ENCODE measurements at regions not wholly inside any gene's neighbourhood (a gene's known extent, or its start where the extent isn't known, plus 50 kb on each side); places are given as distances from the start of the nearest gene placed in this dataset.

DNA sequence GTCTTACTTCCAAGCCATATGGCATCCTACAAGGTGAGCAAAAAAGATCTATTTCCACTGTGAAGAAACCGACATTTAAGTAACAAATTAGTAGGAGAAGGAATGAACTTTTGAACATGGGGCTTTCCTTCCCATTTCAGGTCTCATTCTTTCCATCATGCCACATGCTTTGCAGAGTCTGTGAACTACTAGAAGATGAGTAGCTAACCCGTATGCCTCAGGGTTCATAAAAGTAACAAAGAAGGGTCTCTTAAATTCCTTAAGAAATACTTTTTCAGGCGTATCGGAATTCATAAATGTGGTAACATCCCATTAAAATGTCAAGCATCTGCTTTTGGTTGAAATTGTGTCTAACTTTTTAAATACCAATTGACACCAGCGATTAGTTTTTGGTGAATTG, 81.3 kb upstream of the TNS3 start:
- no peak for DNase-seq

GRCh38 chr7:47661051-47661714, 79.3 kb upstream of the TNS3 start:
- peak; percentile 3 for DNase-seq

DNA sequence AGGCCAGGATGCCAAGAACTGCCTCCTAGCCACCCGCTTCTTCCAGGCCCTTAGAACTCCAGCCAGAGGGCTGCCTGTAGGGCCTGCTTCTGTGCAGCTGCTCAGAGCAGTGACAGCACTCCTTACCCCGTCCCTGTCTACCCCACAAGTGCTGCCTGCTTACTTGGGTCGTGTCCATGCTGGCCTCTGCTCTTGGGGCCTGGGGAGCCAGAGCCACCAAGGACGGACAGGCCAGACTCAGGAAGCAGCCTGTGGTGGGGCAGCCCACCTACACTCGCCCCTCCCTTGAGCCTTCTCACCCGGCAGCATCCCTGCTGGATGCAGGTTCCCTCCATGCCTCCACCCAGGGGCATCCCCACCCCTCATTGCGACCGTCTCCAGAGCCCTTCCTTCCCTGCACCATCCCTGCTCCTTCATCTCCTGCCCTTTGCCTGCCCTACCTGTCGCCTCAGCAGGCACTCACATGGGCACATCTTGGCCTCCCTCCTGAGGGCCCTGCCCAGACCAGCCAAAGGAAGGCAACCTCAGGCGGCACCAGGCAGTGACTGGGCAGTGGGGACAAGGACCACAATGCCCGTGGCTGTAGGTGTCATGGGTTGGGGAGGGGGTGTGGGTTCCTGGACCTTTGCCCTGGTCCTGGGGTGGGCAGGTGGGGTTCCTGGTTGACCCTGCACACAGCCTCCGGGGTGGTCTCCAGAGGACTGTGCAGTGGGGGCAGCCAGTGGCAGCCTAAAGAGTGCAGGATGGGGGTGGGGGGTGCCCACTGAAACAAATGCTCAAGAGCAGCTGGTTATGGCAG, 78.0 kb upstream of the TNS3 start:
- DNase-seq: no peak

DNA sequence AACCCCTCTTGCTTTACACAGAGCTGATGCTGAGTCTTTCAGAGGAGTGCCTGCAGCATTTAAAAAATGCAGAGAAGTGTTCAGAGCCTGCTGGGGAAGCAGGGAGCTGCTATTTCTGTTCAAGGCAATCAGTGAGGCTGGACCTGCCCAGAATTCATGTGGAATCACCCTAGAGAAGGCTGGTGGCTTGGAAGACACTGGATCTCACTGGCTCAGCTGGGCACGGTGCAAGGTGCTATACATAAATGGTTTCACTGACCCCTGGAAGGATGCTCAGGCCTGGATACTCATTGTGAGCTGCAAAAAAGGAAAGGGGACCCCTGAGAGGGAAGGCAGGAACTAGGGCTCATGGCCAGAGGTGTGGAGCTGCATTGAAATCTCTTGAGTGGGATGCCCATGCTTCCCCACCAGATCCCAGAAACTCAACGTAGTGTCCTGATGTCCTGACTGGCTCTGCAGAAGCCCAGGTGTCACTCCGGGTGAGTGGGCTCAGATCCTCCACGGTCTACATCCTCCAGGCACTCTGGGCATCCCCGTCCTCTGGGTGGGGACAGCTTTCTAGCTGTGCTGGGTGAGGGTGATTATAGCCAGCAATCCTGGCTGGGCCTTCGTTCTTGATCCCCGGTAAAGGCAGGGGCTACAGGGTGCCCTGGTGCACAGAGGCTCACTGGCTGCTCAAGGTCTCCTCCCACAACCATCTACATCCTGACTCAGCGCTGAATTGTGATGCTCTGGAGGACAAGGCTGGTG, 77.2 kb upstream of the TNS3 start:
- no peak for DNase-seq

GRCh38 chr7:47657126-47657525, 75.2 kb upstream of the TNS3 start:
- DNase-seq: no peak

- no peak for DNase-seq
These were observed 72.9 kb upstream of the TNS3 start for GRCh38 chr7:47654672-47655298.

- DNase-seq: no peak
These were observed 71.9 kb upstream of the TNS3 start for GRCh38 chr7:47653550-47654411.

DNA sequence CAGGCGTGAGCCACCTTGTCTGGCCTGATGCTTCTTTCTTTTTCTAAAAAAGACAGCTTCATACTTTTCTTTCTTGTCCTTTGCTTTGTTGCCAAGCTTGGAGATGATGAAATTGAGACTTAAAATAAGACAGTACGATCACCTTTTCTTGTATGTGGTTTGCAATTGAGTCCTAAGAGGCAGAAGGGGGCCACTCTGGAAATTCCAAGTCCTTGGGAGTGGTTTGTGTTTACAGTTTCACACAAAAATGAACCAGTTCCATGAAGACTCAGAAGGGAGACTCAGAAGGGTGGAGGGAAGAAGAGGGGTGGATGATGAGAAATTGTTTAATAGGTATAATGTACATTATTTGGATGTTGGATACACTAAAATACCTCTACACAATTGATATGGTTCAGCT, 70.7 kb upstream of the TNS3 start:
- DNase-seq: no peak

DNA sequence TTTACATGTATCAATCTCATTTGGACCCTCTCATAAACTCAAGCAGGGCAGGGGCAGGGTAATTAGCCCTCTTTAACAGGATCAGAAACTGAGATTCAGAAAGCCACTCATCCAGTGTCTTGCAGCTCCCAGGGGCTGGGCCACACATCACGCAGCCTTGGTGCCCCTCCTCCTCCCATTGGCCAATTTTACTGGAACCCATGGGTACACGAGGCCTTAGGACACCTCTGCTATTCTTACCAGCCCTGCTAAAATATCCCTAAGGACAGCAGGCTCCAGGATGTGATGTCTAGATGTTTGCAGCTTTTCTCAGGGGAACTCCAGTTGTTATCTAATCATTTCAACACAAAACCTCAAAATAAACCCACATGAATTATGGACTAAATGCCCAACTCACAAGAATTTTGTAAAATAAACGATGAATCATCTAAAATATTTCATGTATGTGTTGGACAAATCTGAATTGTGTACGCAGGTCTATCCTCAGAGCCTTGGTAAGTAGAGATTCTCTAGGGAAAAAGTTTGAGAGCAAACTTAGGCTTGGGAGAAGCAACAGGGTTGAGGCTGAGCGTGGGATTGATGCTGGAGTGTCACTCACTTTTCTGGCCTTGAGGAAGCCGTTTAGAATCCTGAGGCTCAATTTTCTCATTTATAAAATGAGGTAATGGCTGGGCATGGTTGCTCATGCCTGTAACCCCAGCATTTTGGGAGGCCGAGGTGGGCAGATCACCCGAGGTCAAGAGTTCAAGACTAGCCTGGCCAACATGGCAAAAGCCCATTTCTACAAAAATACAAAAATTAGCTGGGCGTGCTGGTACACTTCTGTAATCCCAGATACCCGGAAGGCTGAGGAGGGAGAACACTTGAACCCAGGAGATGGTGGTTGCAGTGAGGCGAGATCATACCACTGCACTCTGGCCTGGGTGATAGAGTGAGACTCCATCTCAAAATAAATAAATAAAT, 69.7 kb upstream of the TNS3 start:
- DNase-seq: no peak

GRCh38 chr7:47649919-47650318, 68.0 kb upstream of the TNS3 start:
- no peak for DNase-seq

DNA sequence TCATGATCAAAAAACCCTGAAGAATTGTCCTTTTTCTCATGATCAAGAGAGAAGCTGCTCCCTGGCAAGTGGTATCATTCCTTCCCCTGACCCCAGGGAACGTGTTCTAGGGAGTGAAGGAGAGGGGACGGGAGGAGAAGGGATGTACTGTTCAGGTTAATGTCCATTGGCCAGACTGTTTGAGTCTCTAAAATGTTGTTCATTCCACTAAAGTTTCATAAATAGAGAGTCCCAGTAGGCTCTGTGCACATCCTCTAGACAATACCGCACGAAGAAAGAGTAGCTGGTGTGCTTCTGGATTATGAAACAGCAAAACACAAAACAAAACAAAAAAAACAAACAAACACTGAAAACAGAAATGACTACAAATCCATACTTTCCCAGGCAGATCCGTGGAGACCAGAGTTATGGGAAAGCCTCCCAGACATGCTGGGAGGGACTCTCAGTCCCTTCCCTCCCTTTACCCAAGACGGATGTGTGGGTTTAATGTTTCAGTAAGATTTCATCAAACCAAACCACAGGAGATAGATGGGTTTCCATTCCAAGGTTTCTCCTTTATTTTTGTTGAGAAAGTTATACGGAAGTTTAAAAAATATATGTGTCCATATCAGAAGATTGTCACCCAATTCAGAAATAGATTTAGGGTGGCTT, 66.5 kb upstream of the TNS3 start:
- no peak for DNase-seq

DNA sequence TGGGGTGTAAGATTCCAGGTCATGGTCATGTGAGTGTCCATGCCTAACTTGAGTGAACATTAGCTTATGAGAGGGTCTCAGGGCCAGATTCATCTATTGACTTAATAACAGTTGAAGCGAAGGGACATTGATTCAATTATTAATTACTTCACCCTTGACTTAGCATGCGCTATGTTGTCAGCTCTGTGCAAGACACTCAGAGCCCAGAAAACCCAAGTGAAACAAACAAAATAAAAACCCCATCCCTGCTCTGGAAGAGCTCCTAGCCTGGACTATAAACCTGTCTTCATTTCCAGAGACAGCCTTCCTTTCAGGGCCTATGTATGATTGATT, 66.0 kb upstream of the TNS3 start:
- no peak for DNase-seq

DNA sequence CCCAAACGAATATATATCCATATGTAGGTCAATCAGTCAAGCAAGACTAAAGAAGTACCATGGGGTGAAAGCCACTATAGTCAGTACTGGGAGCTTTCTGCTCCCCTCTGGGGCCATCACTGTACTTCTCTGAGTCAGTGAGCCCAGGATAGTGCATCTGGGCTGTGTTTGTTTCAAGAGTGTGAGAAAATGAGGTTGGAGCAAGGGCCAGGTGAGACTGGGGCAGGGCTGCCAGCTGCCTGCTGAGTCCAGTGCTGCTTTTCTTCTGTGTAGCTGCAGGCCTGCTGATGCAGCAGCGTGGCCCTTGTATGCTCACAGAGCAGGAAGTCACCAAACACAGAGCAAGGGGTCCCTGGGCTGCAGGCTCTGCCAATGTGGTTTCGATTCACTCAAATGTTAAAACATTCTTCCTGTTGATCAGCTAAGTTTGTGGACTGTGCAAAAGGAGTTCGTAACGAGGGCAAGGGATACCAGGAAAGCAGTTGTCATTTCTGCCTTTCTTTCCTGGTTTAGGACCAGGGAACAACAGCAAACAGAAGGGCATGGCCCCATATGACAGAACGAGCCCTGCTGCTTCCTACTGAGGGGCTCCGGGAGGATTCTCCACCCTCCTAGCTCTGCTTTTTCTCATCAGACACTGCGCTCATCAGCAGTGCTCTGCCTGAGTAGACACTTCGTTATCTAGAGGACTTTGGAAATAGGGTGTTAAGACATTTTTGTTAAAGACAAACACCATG, 65.4 kb upstream of the TNS3 start:
- DNase-seq: peak; percentile 40

DNA sequence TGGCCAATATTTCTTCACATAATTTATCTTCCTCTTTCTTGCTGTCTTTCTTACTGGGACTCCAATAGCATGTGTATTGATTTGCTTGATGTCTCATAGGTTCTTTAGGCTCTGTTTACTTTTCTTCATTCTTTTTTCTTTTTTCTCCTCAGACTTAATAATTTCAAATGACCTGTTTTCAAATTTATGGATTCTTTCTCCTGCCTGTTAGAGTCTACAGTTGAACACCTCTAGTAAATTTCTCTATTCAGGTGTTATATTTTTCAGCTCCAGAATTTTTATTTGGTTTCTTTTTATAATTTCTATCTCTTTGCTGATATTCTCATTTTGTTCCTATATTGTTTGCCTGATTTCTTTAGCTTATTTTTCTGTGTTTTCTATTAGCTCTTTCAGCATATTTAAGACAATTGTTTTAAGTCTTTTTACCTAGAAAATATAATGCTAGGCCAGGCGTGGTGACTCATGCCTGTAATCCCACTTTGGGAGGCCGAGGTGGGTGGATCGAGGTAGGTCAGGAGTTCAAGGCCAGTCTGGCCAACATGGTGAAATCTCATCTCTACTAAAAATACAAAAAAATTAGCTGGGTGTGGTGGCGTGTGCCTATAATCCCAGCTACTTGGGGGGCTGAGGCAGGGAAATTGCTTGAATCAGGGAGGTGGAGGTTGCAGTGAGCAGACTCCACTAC, 61.9 kb upstream of the TNS3 start:
- DNase-seq: no peak

DNA sequence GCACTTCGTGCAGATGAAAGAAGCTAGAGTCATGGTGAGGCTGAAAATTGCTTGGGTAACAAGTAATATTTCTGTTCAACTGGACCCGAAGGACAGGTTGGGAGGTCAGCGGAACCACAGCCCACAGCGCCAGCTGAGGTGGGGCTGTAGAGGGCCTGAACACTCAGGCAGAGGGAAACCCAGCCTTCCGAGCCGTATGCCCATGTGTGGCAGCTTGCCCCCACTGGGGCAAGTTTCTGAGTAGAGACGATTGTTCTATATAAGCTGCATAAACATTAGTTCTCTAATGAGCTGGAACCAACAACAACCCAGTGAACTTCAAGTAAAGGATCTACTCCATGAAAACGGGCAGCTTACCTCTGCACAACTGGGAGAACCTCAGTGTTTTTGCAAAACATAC, 58.4 kb upstream of the TNS3 start:
- no peak for DNase-seq

GRCh38 chr7:47639495-47640110, 57.7 kb upstream of the TNS3 start:
- no peak for DNase-seq

DNA sequence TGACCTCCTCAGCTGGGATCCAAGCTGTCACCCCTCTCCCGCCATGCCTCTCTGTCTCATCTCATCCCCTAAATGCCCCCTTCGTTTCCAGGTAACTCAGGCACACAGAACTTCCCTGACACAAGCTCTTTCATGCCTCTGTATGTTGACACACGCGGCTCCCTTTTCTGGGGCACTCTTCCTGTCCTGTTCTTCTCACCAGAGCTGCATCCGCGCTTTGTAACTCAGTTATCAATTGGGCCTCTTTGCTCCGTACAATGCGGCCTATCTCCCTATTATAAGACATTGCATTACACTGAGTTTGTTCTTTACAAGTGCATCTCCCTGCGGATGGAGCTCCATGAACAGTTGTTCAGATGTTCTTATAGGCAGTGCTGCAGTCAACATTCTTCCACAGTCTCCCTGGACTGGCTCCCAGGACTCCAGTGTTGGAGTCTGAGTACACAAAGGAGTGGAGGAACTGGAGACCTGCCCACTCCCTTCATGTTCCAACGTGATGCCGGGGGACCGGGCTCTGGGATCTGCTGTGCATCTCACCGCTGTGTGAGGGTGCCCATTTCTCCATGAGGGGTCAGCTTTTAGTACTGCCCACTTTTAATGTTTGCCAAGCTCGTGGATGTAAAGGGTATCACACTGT, 56.9 kb upstream of the TNS3 start:
- DNase-seq: no peak

DNA sequence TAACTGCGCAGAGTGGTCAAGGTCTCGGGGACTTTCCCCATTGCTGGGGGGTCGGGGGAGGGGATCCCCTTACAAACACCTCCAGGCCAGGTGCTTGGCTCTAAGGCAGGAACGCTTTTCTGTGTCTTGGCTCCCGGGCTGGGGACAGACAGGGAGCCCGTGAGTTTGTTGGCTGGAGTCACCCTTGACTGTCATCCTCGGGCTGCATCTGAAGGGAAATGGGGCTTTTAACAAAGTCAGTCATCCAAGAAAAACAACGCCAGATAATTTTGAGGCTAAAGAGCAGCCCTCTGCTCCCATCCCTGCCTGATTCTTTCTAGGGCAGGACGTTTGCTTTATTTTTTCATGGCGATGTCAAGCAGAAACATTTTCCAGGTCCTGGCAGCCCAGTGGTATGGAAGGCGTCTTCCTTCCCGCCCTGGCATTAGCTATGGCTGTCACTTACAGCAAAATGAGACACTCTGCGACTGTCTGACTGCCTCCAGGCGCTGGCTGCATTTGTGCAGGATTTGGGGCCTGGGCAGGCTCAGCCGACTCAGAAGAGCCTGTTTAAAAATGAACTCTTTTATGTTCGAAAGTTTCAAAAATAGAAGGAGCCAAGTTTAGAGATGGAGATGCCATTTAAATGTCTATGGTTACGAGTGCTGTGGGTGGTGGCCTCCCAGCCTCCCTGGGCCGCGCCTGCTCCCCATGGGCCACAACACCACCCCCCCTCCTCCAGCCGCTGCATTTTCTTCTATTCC, 54.7 kb upstream of the TNS3 start:
- no peak for DNase-seq
